ENCODE measurements at regions not wholly inside any gene's neighbourhood (a gene's known extent, or its start where the extent isn't known, plus 50 kb on each side); places are given as distances from the start of the nearest gene placed in this dataset.

DNA sequence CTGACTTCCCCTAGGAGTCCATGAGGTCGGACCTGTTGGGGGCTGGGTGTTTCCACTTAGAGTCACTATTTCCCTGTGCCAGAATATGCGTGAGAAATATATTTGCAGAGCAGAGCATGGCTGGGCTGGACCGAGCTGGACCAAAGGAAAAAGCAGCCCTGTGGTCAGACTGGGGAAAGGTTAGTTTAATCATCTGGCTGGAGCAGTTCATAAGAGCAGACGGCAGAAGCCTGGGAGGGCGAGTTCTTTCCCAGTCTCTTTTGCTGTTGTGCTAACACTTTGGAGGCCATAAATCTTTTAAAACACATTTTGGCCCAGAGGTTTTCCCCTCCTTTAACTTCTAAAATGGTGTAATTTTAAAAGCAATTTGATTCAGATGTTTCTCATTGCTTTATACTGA lies 66.5 kb downstream of the GLI2 start:
- peaks cover 44% of the 10 kb centered on the region for H3K4me1 Mint-ChIP-seq (ENCODE audit: low read depth, unreplicated experiment)
- H3K79me2 ChIP-seq (ENCODE audit: insufficient read depth, low read length), result peaks cover 59% of the 10 kb centered on the region
- H3K9me3 Mint-ChIP-seq (ENCODE audit: unreplicated experiment), result no peaks in the 10 kb centered on the region

GRCh38 chr2:120802867-120803484 lies 67.3 kb downstream of the GLI2 start:
- H3K27me3 ChIP-seq (ENCODE audit: insufficient read depth, low read length), result no peaks in the 10 kb centered on the region
- Mint-ChIP-seq H3K27ac (ENCODE audit: unreplicated experiment) (no peak overlapping the region), H3K36me3 (ENCODE audit: low read depth, unreplicated experiment) (peaks cover 16% of the 10 kb centered on the region), H3K4me3 (ENCODE audit: unreplicated experiment) (no peak overlapping the region), H3K4me1 (ENCODE audit: low read depth, unreplicated experiment) (peaks cover 44% of the 10 kb centered on the region), H3K9me3 (ENCODE audit: unreplicated experiment) (no peaks in the 10 kb centered on the region), H3K27me3 (ENCODE audit: low read depth, unreplicated experiment) (no peaks in the 10 kb centered on the region)
- H3K9me3 ChIP-seq (ENCODE audit: insufficient read depth, low read depth, low read length), result no peaks in the 10 kb centered on the region
- peak; percentile 5 for FAIRE-seq
- no peak overlapping the region for H3K9ac ChIP-seq (ENCODE audit: low read length)
- no peak overlapping the region for H2AFZ ChIP-seq (ENCODE audit: low read depth, low read length)
- H3K79me2 ChIP-seq (ENCODE audit: insufficient read depth, low read length), result peaks cover 57% of the 10 kb centered on the region
- TF ChIP-seq, protein P1, sequence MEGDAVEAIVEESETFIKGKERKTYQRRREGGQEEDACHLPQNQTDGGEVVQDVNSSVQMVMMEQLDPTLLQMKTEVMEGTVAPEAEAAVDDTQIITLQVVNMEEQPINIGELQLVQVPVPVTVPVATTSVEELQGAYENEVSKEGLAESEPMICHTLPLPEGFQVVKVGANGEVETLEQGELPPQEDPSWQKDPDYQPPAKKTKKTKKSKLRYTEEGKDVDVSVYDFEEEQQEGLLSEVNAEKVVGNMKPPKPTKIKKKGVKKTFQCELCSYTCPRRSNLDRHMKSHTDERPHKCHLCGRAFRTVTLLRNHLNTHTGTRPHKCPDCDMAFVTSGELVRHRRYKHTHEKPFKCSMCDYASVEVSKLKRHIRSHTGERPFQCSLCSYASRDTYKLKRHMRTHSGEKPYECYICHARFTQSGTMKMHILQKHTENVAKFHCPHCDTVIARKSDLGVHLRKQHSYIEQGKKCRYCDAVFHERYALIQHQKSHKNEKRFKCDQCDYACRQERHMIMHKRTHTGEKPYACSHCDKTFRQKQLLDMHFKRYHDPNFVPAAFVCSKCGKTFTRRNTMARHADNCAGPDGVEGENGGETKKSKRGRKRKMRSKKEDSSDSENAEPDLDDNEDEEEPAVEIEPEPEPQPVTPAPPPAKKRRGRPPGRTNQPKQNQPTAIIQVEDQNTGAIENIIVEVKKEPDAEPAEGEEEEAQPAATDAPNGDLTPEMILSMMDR (IDR thresholded peaks at IDR 0.05; ENCODE audit: insufficient read depth, low read depth, low read length), result no peak
- TF ChIP-seq EZH2 (IDR thresholded peaks at IDR 0.05; ENCODE audit: insufficient read depth, low read length), result no peak
- H3K4me3 ChIP-seq (ENCODE audit: insufficient read depth, low read depth, low read length), result no peak overlapping the region
- DNase-seq (ENCODE audit: low read depth), result no peak
- peaks cover 86% of the 10 kb centered on the region for H4K20me1 ChIP-seq (ENCODE audit: insufficient read depth, low read length)
- H3K36me3 ChIP-seq (ENCODE audit: insufficient read depth, low read length), result peaks cover 8% of the 10 kb centered on the region
- no peak overlapping the region for H3K4me2 ChIP-seq (ENCODE audit: low read length)
- H3K4me1 ChIP-seq (ENCODE audit: insufficient read depth, low read length), result peaks cover 14% of the 10 kb centered on the region
- no peak overlapping the region for H3K27ac ChIP-seq (ENCODE audit: low read depth, low read length)

More for the DNA sequence above, 66.5 kb downstream of the GLI2 start:
- Mint-ChIP-seq H3K27ac (ENCODE audit: unreplicated experiment) (peak overlapping the region; percentile 20), H3K27me3 (ENCODE audit: low read depth, unreplicated experiment) (no peaks in the 10 kb centered on the region), H3K4me3 (ENCODE audit: unreplicated experiment) (no peak overlapping the region), H3K36me3 (ENCODE audit: low read depth, unreplicated experiment) (peaks cover 13% of the 10 kb centered on the region)
- peaks cover 82% of the 10 kb centered on the region for H4K20me1 ChIP-seq (ENCODE audit: insufficient read depth, low read length)
- no peak overlapping the region for H3K27ac ChIP-seq (ENCODE audit: low read depth, low read length)
- peaks cover 8% of the 10 kb centered on the region for H3K36me3 ChIP-seq (ENCODE audit: insufficient read depth, low read length)
- peak; percentile 66 for DNase-seq (ENCODE audit: low read depth)
- H3K4me2 ChIP-seq (ENCODE audit: low read length), result no peak overlapping the region
- no peak overlapping the region for H2AFZ ChIP-seq (ENCODE audit: low read depth, low read length)
- no peak overlapping the region for H3K9ac ChIP-seq (ENCODE audit: low read length)
- H3K9me3 ChIP-seq (ENCODE audit: insufficient read depth, low read depth, low read length), result no peaks in the 10 kb centered on the region
- no peak overlapping the region for H3K4me3 ChIP-seq (ENCODE audit: insufficient read depth, low read depth, low read length)
- H3K4me1 ChIP-seq (ENCODE audit: insufficient read depth, low read length), result peaks cover 23% of the 10 kb centered on the region
- TF ChIP-seq, protein P1 (IDR thresholded peaks at IDR 0.05; ENCODE audit: insufficient read depth, low read depth, low read length), result no peak
- no peak for TF ChIP-seq EZH2 (IDR thresholded peaks at IDR 0.05; ENCODE audit: insufficient read depth, low read length)
- no peaks in the 10 kb centered on the region for H3K27me3 ChIP-seq (ENCODE audit: insufficient read depth, low read length)
- no peak for FAIRE-seq

DNA sequence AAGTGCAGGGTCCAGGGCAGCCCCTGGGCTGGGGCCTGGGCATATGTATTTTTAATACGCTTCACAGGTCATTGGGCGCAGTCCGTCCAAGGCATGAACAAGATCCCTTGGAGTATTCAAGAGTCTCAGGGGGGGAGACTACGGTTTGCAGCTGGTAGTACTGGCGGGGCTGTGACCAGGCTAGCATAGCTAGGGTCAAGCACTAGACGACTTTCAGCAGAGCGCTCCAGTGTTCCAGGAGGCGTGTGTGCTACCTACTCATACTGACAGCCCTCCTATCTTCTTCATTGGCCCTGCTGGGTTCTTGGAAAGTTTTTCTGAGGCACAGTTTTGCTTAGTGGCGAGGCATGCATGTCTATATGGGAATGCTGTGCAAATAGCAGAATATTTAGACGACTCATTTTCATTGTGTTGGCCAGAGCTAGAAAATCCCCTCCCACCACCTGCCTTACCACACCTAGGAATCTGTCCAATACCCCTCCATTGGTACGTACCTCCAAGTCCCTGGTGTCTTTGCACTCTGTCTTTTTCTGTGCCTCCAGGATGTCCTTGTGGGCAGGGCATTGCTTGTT lies 68.2 kb downstream of the GLI2 start:
- peaks cover 86% of the 10 kb centered on the region for H4K20me1 ChIP-seq (ENCODE audit: insufficient read depth, low read length)
- Mint-ChIP-seq H3K4me1 (ENCODE audit: low read depth, unreplicated experiment) (peaks cover 36% of the 10 kb centered on the region), H3K27me3 (ENCODE audit: low read depth, unreplicated experiment) (no peaks in the 10 kb centered on the region), H3K36me3 (ENCODE audit: low read depth, unreplicated experiment) (peaks cover 14% of the 10 kb centered on the region), H3K4me3 (ENCODE audit: unreplicated experiment) (no peak overlapping the region), H3K9me3 (ENCODE audit: unreplicated experiment) (no peaks in the 10 kb centered on the region), H3K27ac (ENCODE audit: unreplicated experiment) (no peak overlapping the region)
- H3K36me3 ChIP-seq (ENCODE audit: insufficient read depth, low read length), result peaks cover 8% of the 10 kb centered on the region
- peak; percentile 68 for DNase-seq (ENCODE audit: low read depth)
- H3K27ac ChIP-seq (ENCODE audit: low read depth, low read length), result no peak overlapping the region
- H3K4me3 ChIP-seq (ENCODE audit: insufficient read depth, low read depth, low read length), result no peak overlapping the region
- no peak overlapping the region for H2AFZ ChIP-seq (ENCODE audit: low read depth, low read length)
- no peak overlapping the region for H3K4me2 ChIP-seq (ENCODE audit: low read length)
- FAIRE-seq, result no peak
- peaks cover 8% of the 10 kb centered on the region for H3K4me1 ChIP-seq (ENCODE audit: insufficient read depth, low read length)
- H3K79me2 ChIP-seq (ENCODE audit: insufficient read depth, low read length), result peaks cover 59% of the 10 kb centered on the region
- H3K9me3 ChIP-seq (ENCODE audit: insufficient read depth, low read depth, low read length), result no peaks in the 10 kb centered on the region
- TF ChIP-seq EZH2 (IDR thresholded peaks at IDR 0.05; ENCODE audit: insufficient read depth, low read length), result no peak
- TF ChIP-seq, protein P1 (IDR thresholded peaks at IDR 0.05; ENCODE audit: insufficient read depth, low read depth, low read length), result no peak
- H3K9ac ChIP-seq (ENCODE audit: low read length), result no peak overlapping the region
- H3K27me3 ChIP-seq (ENCODE audit: insufficient read depth, low read length), result no peaks in the 10 kb centered on the region
